ENCODE measurements at regions not wholly inside any gene's neighbourhood (a gene's known extent, or its start where the extent isn't known, plus 50 kb on each side); places are given as distances from the start of the nearest gene placed in this dataset.
A peak's percentile ranks its signal among the peaks of the same experiment; 100 is the strongest.

DNA sequence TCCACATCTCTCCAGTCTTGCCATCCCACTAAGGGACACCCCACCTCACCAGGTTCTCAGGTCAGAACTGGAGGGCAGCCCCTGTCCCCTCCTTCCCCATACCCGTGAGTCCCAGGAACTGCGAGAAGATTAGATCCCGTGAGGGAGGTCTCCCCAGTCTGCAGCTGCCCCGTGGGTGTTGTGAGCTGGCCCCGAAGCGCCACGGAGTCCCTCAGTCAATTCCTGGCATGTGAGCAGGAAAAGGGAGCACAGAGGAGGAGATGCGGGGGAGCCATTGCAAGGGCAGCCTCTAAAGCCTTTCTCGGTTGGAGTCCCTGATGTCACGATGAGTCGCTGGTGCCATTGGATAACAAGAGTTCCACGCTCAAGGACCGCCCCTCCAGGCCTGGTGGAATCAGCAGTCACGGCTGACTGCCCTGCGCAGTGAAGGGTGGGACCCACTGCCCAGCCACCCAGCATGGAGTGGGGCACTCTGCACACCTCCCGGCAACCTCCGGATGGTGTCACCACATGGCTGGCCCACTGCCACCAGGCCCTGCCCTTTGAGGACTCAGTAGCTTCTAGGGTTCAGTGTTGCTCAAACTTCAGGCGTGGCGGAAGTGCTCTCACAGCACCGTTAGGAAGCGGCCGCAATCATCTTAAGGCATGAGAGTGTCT lies 434.9 kb upstream of the MYT1L start:
- Mint-ChIP-seq H3K4me3 (no peak overlapping the region), H3K4me1 (peaks cover 0 to 2% (median 0%) of the 10 kb centered on the region in 4 donors), H3K27ac (no peak overlapping the region), H3K36me3 (no peaks in the 10 kb centered on the region), H3K27me3 (peaks cover 0 to 4% (median 0%) of the 10 kb centered on the region in 5 donors), H3K9me3 (peaks cover 0 to 4% (median 0%) of the 10 kb centered on the region in 9 donors)
- no peak for ATAC-seq
- POLR2A ChIA-PET, result no interaction called here
- DNase-seq, result no peak

DNA sequence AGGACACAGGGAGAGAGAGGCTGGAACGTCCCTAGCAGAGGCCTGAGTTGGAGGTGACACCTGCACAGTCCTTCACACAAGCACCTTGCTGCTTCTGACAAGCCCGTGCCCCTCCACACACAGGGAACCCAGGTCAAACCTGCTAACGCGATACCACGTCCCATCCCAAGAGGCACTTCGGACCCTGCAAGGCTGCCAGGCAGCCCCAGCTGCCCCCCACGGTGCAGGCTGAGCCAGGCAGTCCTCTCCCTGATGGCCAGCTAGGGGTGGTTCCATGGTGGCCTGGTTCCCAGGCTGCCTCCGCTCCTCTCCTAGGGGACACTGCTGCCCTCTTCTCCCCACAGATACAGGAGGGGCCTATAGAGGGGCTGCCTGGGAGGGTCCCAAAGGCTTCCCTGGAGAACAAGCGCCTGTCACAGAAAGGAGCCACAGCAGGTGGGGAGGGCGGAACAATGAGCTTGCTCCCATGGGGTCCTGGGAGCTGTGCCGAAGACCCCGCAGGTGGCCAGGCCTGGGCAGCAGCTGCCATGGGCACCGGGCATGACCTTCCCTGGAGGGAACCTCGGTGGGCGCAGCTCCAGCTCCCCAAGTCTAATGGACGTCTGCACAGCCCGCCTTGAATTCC lies 434.2 kb upstream of the MYT1L start:
- Mint-ChIP-seq H3K4me3 (no peak overlapping the region), H3K9me3 (peaks cover 0 to 9% (median 0%) of the 10 kb centered on the region in 9 donors), H3K4me1 (peaks cover 0 to 1% (median 0%) of the 10 kb centered on the region in 4 donors), H3K36me3 (no peaks in the 10 kb centered on the region), H3K27me3 (peaks cover 0 to 4% (median 0%) of the 10 kb centered on the region in 5 donors), H3K27ac (no peak overlapping the region)
- DNase-seq (no peak), ATAC-seq (no peak)
- POLR2A ChIA-PET, result no interaction called here

DNA sequence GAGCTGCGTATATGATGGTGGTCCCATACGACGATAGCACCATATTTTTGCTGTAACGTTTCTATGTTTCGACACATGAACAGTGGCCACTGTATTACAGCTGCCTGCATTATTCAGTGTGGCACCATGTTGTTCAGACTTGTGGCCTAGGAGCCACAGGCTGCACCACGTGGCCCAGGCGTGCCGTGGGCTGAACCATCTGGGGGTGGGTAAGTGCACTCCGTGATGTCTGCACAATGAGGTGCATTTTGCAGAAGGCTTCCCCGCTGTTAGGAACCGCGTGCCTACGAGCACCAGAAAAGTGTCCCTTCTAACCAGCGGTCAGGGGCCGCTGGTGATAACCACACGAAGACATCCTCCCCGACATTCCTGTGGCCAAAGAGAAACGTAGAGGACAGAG lies 433.7 kb upstream of the MYT1L start:
- ATAC-seq (no peak), DNase-seq (no peak)
- Mint-ChIP-seq H3K4me1 (no peaks in the 10 kb centered on the region), H3K27ac (no peak overlapping the region), H3K36me3 (no peaks in the 10 kb centered on the region), H3K4me3 (no peak overlapping the region), H3K9me3 (peaks cover 0 to 10% (median 0%) of the 10 kb centered on the region in 9 donors), H3K27me3 (peaks cover 0 to 4% (median 0%) of the 10 kb centered on the region in 5 donors)
- POLR2A ChIA-PET, result no interaction called here

DNA sequence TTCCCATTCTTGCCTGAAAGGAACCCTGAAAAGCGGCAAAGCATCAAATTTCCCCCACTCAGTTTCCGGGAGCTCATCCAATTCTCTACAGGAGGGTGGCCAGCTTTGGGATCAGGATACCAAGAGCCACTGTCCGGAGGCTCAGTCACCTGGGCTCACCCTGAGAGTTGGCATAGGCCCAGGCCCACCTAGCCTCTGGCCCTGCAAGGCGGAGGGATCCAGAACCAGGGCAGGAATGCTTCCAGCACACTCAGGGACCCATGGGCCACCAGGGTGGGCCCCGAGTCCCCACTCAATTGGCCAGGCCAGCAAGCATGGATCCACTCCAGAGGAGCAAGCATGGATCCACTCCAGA lies 432.9 kb upstream of the MYT1L start:
- peak overlapping the region in 3 of 10 donors; percentile 24 to 60 (median 43) for H3K27ac Mint-ChIP-seq
- H3K27me3 Mint-ChIP-seq, result peaks cover 0 to 4% (median 0%) of the 10 kb centered on the region in 5 donors
- DNase-seq (no peak), ATAC-seq (no peak)
- H3K4me3 Mint-ChIP-seq, result no peak overlapping the region
- no peaks in the 10 kb centered on the region for H3K4me1 Mint-ChIP-seq
- peaks cover 0 to 10% (median 0%) of the 10 kb centered on the region in 9 donors for H3K9me3 Mint-ChIP-seq
- no peaks in the 10 kb centered on the region for H3K36me3 Mint-ChIP-seq
- POLR2A ChIA-PET, result no interaction called here

DNA sequence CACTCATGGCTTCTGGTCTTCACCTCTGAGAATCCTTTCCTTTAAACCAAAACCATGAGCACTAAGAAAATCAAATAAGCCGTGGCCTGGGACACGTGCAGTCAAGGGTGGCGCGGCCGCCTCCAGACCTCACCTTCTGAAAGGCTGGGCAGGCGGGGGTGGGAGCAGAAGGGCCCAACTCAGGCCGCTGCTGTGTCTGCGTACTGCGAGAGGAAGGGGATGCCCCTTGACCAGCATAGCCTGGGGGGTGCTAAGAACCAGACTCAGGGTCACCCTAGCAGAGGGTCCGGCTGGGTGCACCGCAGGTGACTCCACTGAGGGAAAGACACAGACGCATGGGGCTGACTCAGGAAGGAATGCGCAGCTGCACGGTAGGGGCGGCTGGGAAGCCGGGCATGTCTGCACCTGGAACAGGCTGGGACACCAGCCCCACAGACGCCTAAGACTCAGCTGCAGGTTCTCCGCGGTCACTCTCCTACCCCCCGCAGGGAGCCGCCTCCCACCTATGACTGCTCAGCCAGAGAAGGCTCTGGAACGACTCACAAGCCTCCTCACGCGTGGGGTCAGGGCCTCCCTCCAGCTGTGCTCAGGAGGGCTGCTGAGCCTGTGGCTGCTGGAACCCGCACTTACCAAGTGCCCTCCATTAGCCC lies 432.4 kb upstream of the MYT1L start:
- Mint-ChIP-seq H3K27ac (no peak overlapping the region), H3K4me1 (no peaks in the 10 kb centered on the region), H3K4me3 (no peak overlapping the region), H3K27me3 (peaks cover 0 to 4% (median 0%) of the 10 kb centered on the region in 5 donors), H3K36me3 (no peaks in the 10 kb centered on the region), H3K9me3 (peaks cover 0 to 10% (median 0%) of the 10 kb centered on the region in 9 donors)
- POLR2A ChIA-PET, result no interaction called here
- no peak for ATAC-seq
- no peak for DNase-seq

DNA sequence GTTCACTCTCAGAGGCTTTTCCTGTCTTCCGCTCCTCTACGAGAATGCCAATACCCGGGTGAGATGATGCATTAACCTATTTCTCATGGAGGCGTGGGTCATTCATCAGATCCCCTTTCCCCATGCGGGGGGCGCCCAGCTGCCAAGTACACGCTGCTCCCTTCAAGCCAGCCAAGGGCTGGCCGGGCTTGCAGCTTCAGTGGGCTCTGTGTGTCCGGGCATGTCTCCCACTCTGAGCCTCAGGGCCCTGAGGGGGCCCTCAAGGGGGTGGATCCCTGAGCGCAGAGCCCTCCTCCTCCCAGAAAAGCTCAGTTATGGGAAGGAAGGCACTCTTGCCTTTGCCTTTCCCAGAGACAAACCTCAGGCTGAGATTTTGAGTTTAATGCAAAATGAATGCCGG lies 431.8 kb upstream of the MYT1L start:
- Mint-ChIP-seq H3K4me1 (no peaks in the 10 kb centered on the region), H3K9me3 (peaks cover 0 to 10% (median 0%) of the 10 kb centered on the region in 9 donors), H3K4me3 (no peak overlapping the region), H3K27ac (no peak overlapping the region), H3K27me3 (no peaks in the 10 kb centered on the region), H3K36me3 (no peaks in the 10 kb centered on the region)
- no peak for ATAC-seq
- no peak for DNase-seq
- POLR2A ChIA-PET, result no interaction called here

DNA sequence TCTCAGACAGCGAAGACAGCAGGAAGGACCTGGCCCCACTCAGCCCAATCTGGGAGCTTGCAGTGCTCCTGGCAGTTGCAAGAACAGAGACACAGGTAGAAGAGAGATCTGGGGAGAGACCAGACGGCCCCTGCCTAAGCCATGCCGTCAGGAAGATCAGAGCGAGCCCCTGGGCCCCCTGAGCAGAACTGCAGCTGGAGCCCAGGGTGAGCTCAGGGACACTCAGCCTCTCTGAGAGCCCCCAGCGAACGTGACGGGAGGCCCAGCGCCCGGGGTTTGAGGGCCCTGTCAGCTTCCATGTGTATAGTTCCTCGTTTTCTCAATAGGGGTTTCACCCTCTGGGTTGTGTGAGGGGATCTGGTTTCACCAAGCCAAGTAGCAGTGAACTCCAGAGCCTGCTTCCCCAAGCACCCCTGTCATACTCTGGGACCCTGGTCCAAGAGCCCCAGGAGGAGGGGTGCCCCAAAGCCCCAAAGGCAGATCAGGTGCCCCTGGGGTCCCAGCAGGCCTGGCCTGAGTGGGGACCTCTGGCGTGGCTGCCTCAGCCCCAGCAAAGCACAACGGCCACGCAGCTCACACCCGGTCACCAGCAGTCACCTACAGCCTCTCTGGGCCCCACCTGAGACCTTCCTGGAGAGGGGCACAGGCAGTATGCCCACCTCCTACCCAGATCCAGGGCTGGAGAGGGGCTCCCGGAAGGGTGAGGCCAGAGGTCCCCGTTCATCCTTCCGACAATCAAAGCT lies 431.3 kb upstream of the MYT1L start:
- POLR2A ChIA-PET, result no interaction called here

DNA sequence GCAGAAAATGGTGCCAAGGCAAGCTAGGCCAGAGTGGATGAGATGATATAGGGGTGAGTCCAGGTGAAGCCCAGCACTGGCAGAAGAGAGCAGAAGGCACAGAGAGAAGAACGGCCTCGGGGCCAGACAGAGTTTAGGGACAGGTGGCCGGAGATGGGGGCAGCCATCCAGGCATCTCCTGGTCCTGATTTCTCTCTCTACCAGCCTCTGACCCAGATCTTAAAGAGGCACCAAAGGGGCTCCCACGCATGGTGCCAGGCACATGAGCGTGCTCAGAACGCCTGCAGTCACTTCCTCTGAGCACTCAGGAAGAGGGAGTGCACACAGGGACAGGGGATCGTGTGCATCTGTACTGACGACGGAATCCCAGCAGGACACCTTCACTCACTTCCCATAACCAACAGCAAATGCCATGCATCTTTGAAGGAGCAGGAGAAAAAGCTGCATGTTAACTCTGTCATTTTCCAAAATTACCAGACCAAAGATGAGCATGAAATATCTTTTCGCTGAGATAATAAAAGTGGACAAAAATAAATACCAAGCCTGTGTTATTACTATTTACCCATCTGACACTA lies 427.8 kb upstream of the MYT1L start:
- peaks cover 0 to 1% (median 0%) of the 10 kb centered on the region in 3 donors for H3K36me3 Mint-ChIP-seq
- no peaks in the 10 kb centered on the region for H3K4me1 Mint-ChIP-seq
- no peak overlapping the region for H3K4me3 Mint-ChIP-seq
- ATAC-seq (no peak), DNase-seq (no peak)
- peaks cover 0 to 21% (median 4%) of the 10 kb centered on the region in 9 donors for H3K9me3 Mint-ChIP-seq
- POLR2A ChIA-PET, result no interaction called here
- H3K27me3 Mint-ChIP-seq, result no peaks in the 10 kb centered on the region
- H3K27ac Mint-ChIP-seq, result no peak overlapping the region

More for the DNA sequence above, 431.3 kb upstream of the MYT1L start:
- no peaks in the 10 kb centered on the region for H3K27me3 Mint-ChIP-seq
- H3K36me3 Mint-ChIP-seq, result no peaks in the 10 kb centered on the region
- peaks cover 0 to 10% (median 0%) of the 10 kb centered on the region in 9 donors for H3K9me3 Mint-ChIP-seq
- no peak for ATAC-seq
- H3K27ac Mint-ChIP-seq, result no peak overlapping the region
- H3K4me1 Mint-ChIP-seq, result no peaks in the 10 kb centered on the region
- DNase-seq, result no peak
- no peak overlapping the region for H3K4me3 Mint-ChIP-seq

DNA sequence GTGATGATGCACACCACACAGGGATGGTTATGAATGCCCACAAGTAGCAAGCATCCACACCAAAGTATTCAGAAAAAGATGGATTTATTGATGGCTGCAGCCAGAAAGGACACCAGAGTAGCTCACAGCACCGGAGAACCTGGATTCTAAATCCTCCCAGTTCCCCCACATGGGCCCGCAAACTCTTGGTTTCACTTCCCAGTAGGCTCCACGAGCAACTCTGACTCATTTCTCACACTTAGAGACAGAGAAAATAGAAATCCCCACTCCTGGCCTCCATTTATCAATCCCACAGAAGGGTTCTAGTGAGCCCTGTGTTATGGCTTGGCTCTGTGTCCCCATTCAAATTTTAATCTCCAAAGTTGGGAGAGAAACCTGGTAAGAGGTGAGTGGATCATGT lies 426.7 kb upstream of the MYT1L start:
- Mint-ChIP-seq H3K27ac (no peak overlapping the region), H3K9me3 (peaks cover 0 to 30% (median 7%) of the 10 kb centered on the region in 9 donors)
- DNase-seq, result no peak

DNA sequence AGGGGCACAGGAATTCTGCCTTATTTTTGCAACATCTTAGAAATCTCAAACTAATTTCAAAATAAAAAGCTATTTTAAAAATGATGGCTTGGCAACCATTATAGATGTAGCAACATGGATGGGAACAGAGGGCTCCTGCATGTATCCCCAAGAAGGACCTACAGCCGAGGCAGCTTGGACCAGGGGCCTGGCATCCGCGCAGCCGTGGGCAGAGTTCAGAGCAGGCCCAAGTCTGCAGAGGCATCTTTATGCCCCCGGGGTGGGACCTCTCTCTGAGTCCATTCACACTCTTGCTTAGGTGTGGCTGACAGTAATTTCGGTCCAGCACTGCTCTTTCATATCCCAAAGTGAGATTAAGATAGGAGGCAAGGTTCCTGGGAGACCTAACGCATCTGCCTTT lies 425.8 kb upstream of the MYT1L start:
- ATAC-seq (no peak), DNase-seq (no peak)
- Mint-ChIP-seq H3K27me3 (no peaks in the 10 kb centered on the region), H3K4me3 (no peak overlapping the region), H3K27ac (no peak overlapping the region), H3K4me1 (no peaks in the 10 kb centered on the region), H3K9me3 (peaks cover 0 to 32% (median 7%) of the 10 kb centered on the region in 9 donors), H3K36me3 (peaks cover 0 to 9% (median 0%) of the 10 kb centered on the region in 3 donors)
- POLR2A ChIA-PET, result no interaction called here

More for the DNA sequence above, 426.7 kb upstream of the MYT1L start:
- no peak for ATAC-seq
- Mint-ChIP-seq H3K36me3 (peaks cover 0 to 9% (median 0%) of the 10 kb centered on the region in 3 donors), H3K4me1 (no peaks in the 10 kb centered on the region), H3K4me3 (no peak overlapping the region), H3K27me3 (no peaks in the 10 kb centered on the region)
- POLR2A ChIA-PET, result no interaction called here

DNA sequence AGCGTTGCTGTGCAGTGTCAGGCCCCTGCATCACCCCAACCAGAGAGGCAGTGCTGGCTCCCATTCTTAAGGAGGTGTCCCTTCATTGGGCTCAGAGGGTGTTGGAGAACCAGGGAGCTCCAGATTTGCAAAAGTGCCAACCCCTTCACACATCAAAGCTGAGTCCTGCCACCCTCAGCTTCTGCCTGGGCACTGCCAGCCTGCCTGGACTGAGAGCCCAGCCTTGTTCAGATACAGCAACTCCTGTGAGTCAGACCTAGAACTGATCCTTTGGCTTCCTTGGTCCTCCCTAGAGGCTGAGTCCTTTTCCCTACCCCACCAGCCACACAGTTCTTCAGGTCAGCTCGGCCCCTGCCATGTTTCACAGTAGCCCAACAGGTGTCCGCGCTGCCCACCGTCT lies 424.9 kb upstream of the MYT1L start:
- H3K9me3 Mint-ChIP-seq, result peaks cover 0 to 32% (median 11%) of the 10 kb centered on the region in 9 donors
- POLR2A ChIA-PET, result no interaction called here
- H3K27me3 Mint-ChIP-seq, result no peaks in the 10 kb centered on the region
- no peak overlapping the region for H3K4me3 Mint-ChIP-seq
- H3K4me1 Mint-ChIP-seq, result no peaks in the 10 kb centered on the region
- DNase-seq (no peak), ATAC-seq (no peak)
- H3K27ac Mint-ChIP-seq, result no peak overlapping the region
- H3K36me3 Mint-ChIP-seq, result peaks cover 0 to 9% (median 0%) of the 10 kb centered on the region in 3 donors

DNA sequence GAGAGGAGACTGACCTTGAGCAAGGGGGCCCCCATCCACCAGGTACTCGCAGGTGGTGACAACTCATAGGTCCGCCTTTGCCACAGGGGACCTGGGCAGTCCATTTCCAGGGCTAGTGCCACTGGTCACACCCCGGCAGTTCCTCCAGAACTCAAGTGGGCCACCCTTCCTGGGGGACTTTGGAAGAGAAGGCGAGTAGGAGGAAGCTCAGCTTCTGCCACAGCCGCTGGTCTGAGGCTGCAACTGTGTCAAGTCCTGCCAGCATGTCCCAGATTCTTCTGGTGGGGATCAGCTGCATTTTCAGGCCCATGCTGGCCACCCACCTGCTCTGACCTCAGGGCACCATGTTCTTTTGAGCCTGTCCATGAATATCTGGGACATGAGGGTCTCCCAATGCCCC lies 423.9 kb upstream of the MYT1L start:
- H3K4me3 Mint-ChIP-seq, result no peak overlapping the region
- H3K36me3 Mint-ChIP-seq, result peaks cover 0 to 9% (median 0%) of the 10 kb centered on the region in 3 donors
- no peaks in the 10 kb centered on the region for H3K4me1 Mint-ChIP-seq
- POLR2A ChIA-PET, result no interaction called here
- H3K27me3 Mint-ChIP-seq, result no peaks in the 10 kb centered on the region
- DNase-seq (no peak), ATAC-seq (no peak)
- no peak overlapping the region for H3K27ac Mint-ChIP-seq
- peaks cover 0 to 28% (median 11%) of the 10 kb centered on the region in 9 donors for H3K9me3 Mint-ChIP-seq

Data from naive thymus-derived CD8-positive, alpha-beta T cell (primary cell).